Trophoblast cell (in vitro differentiated cells and primary cell): ENCODE measurements at regions not wholly inside any gene's neighbourhood (a gene's known extent, or its start where the extent isn't known, plus 50 kb on each side); places are given as distances from the start of the nearest gene placed in this dataset.

Experiments used
- DNase-seq, 2 donors: peaks; one replicate each; pipeline ENCODE4 v3.0.0-alpha.2; 2016
- H2AFZ ChIP-seq: 2 replicates; pipeline ENCODE4 v1.6.1; 2013; ENCODE audit warnings: low read length, moderate library complexity, mild to moderate bottlenecking; ENCODE audit not compliant: insufficient read depth, poor library complexity
- H2AK5ac ChIP-seq: 2 replicates; pipeline ENCODE4 v1.6.1; 2013; ENCODE audit warnings: mild to moderate bottlenecking, low read length
- H2BK120ac ChIP-seq: 2 replicates; pipeline ENCODE4 v1.6.1; 2013; ENCODE audit warnings: low read length, mild to moderate bottlenecking, moderate library complexity; ENCODE audit not compliant: insufficient read depth, poor library complexity
- H2BK12ac ChIP-seq: 2 replicates; pipeline ENCODE4 v1.6.1; 2013; ENCODE audit warnings: mild to moderate bottlenecking, low read length, moderate library complexity
- H2BK5ac ChIP-seq: 2 replicates; pipeline ENCODE4 v1.6.1; 2013; ENCODE audit warnings: low read length, low read depth, moderate library complexity, mild to moderate bottlenecking; ENCODE audit not compliant: poor library complexity
- H3K14ac ChIP-seq: 2 replicates; pipeline ENCODE4 v1.6.1; 2013; ENCODE audit warnings: mild to moderate bottlenecking, low read length
- H3K18ac ChIP-seq: 2 replicates; pipeline ENCODE4 v1.6.1; 2013; ENCODE audit warnings: mild to moderate bottlenecking, low read length
- H3K23ac ChIP-seq: 2 replicates; pipeline ENCODE4 v1.6.1; 2013; ENCODE audit warnings: low read length
- H3K27ac ChIP-seq: 2 replicates; pipeline ENCODE4 v1.5.1; 2013; ENCODE audit warnings: low read depth, mild to moderate bottlenecking, inconsistent platforms, low read length, moderate library complexity
- H3K27me3 ChIP-seq: 2 replicates; pipeline ENCODE4 v1.6.1; 2013; ENCODE audit warnings: inconsistent platforms, mild to moderate bottlenecking, low read length, moderate library complexity; ENCODE audit not compliant: insufficient read depth
- H3K36me3 ChIP-seq, 2 experiments: 1 replicate in 1 of 2; 2 replicates in 1 of 2; pipeline ENCODE4 v1.6.1; 2013; ENCODE audit warnings: low read length in 2 of 2, mild to moderate bottlenecking in 2 of 2, moderate library complexity in 1 of 2; ENCODE audit not compliant: insufficient read depth in 2 of 2, control insufficient read depth in 1 of 2
- H3K4ac ChIP-seq: 2 replicates; pipeline ENCODE4 v1.6.1; 2013; ENCODE audit warnings: low read depth, mild to moderate bottlenecking, low read length, moderate library complexity
- H3K4me1 ChIP-seq, 2 experiments: 1 replicate in 1 of 2; 2 replicates in 1 of 2; pipeline ENCODE4 v1.6.1; 2013; ENCODE audit warnings: low read length in 2 of 2, mild to moderate bottlenecking in 2 of 2, moderate library complexity in 1 of 2; ENCODE audit not compliant: insufficient read depth in 2 of 2, control insufficient read depth in 1 of 2
- H3K4me2 ChIP-seq: 2 replicates; pipeline ENCODE4 v1.6.1; 2013; ENCODE audit warnings: inconsistent platforms, mild to moderate bottlenecking, low read length, moderate library complexity
- H3K4me3 ChIP-seq: 2 replicates; pipeline ENCODE4 v1.5.1; 2013; ENCODE audit warnings: mild to moderate bottlenecking, low read depth, low read length, inconsistent platforms
- H3K79me1 ChIP-seq: one replicate; pipeline ENCODE4 v1.6.1; 2013; ENCODE audit warnings: low read length
- H3K79me2 ChIP-seq: 2 replicates; pipeline ENCODE4 v1.6.1; 2013; ENCODE audit warnings: low read length, mild to moderate bottlenecking; ENCODE audit not compliant: control insufficient read depth, insufficient read depth, poor library complexity
- H3K9ac ChIP-seq: 2 replicates; pipeline ENCODE4 v1.6.1; 2013; ENCODE audit warnings: mild to moderate bottlenecking, low read length
- H3K9me3 ChIP-seq: 2 replicates; pipeline ENCODE4 v1.6.1; 2013; ENCODE audit warnings: low read depth, mild to moderate bottlenecking, control low read depth, inconsistent platforms, low read length; ENCODE audit not compliant: insufficient read depth
- H4K12ac ChIP-seq: 2 replicates; pipeline ENCODE4 v1.6.1; 2013; ENCODE audit warnings: low read depth, mild to moderate bottlenecking, low read length, moderate library complexity
- H4K8ac ChIP-seq: 2 replicates; pipeline ENCODE4 v1.6.1; 2013; ENCODE audit warnings: low read depth, mild to moderate bottlenecking, low read length, moderate library complexity
- H4K91ac ChIP-seq: one replicate; pipeline ENCODE4 v1.6.1; 2013; ENCODE audit warnings: low read depth, mild to moderate bottlenecking, low read length, moderate library complexity
- WGBS: extraction: QIAGEN DNeasy Blood & Tissue Kit; methylation state at CpG from one replicate; pipeline ENCODE4 v1.1.7; 2013; ENCODE audit warnings: missing lambda C conversion rate; ENCODE audit not compliant: insufficient read length, insufficient coverage; ENCODE audit errors: extremely low coverage; 5-methylcytosine and 5-hydroxymethylcytosine counted together

DNA sequence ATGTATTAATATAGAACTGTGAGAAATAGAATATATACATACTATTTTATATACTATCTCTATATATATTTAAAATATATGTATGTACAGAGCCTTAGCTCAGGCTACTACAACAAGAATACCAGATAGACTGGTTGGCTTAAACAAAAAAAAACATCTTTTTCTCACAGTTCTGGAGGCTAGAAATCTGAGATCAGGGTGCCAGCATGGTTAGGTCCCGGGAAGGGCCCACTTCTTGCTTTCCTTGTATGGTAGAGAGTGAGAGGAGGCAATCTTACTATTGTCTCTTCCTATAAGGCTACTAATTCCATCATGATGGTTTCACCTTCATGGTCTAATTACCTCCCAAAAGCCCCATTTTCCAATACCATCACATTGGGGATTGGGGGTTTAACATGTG lies 613.0 kb downstream of the ZNF608 start:
- Histone ChIP-seq H4K91ac (no peak overlapping the region), H4K8ac (no peak overlapping the region), H4K12ac (no peak overlapping the region), H2BK5ac (no peak overlapping the region), H2AFZ (no peak overlapping the region), H2AK5ac (no peak overlapping the region), H3K4me1 (no peaks in the 10 kb centered on the region), H3K4me2 (no peak overlapping the region), H3K4ac (no peak overlapping the region), H3K14ac (no peak overlapping the region), H3K9me3 (peaks cover 3% of the 10 kb centered on the region), H2BK120ac (no peak overlapping the region), H3K79me2 (peaks cover 1% of the 10 kb centered on the region), H3K79me1 (no peaks in the 10 kb centered on the region), H3K36me3 (no peaks in the 10 kb centered on the region), H3K23ac (no peak overlapping the region), H3K9ac (no peak overlapping the region), H2BK12ac (no peak overlapping the region), H3K27ac (no peak overlapping the region), H3K4me3 (no peak overlapping the region), H3K27me3 (no peaks in the 10 kb centered on the region), H3K18ac (no peak overlapping the region)
- peak; percentile 59 to 74 for DNase-seq
- no CpG with 5 or more reads among the region's 1 CpG for WGBS

DNA sequence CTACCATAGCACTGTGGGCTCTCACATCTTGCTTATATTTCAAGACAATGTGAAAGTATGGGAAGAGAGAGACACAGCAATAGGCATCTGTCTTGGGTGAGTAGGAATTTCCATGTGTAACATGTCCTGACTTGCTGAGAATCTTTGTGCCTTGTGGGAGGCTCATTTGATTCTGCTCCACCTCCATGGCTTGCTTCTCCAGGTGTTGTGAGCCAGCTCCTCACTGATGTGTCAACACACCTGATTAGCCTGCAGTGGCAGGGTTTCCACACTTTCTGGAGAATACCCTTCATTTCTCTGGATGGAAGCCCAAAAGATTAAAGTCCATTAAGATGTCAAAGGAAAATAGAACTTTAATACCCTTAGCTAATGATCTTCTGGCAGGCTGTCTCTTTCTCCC lies 613.6 kb downstream of the ZNF608 start:
- H4K8ac ChIP-seq = no peak overlapping the region
- no peak overlapping the region for H3K4me3 ChIP-seq
- no peak overlapping the region for H2AFZ ChIP-seq
- H3K79me1 ChIP-seq = no peaks in the 10 kb centered on the region
- no peak overlapping the region for H3K4ac ChIP-seq
- H3K27me3 ChIP-seq = no peaks in the 10 kb centered on the region
- H4K91ac ChIP-seq = peak overlapping the region; percentile 28
- no peak overlapping the region for H2BK12ac ChIP-seq
- H3K4me1 ChIP-seq = no peaks in the 10 kb centered on the region
- no peak overlapping the region for H4K12ac ChIP-seq
- peaks cover 3% of the 10 kb centered on the region for H3K9me3 ChIP-seq
- H3K27ac ChIP-seq = no peak overlapping the region
- H3K23ac ChIP-seq = no peak overlapping the region
- no peaks in the 10 kb centered on the region for H3K36me3 ChIP-seq
- no peak overlapping the region for H3K14ac ChIP-seq
- DNase-seq = peak; percentile 27 to 58
- no peak overlapping the region for H3K4me2 ChIP-seq
- H2AK5ac ChIP-seq = no peak overlapping the region
- H3K79me2 ChIP-seq = peaks cover 1% of the 10 kb centered on the region
- H3K18ac ChIP-seq = no peak overlapping the region
- H2BK5ac ChIP-seq = no peak overlapping the region
- H2BK120ac ChIP-seq = no peak overlapping the region
- no peak overlapping the region for H3K9ac ChIP-seq

DNA sequence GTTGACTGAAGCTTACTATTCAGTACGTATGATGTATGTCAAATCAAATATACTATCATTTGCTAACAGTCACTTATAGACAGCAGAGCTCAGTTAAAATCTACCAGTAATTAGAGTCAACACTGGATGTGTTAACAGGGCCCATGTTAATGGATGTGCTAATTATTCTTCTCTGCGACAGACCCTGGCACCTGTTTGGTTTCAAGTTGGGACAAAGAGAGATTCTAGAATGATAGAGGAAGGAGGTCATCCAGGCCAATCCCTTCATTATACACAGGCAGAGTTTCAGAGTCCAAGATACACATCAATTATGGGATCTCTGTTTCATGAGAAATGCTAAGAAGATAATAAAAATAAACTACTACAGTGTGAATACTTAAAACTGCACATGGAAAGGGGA lies 615.0 kb downstream of the ZNF608 start:
- WGBS = no CpG with 5 or more reads among the region's 2 CpGs
- Histone ChIP-seq H3K4me1 (no peaks in the 10 kb centered on the region), H4K91ac (no peak overlapping the region), H3K27me3 (no peaks in the 10 kb centered on the region), H3K36me3 (no peaks in the 10 kb centered on the region), H3K4me2 (no peak overlapping the region), H4K8ac (no peak overlapping the region), H3K27ac (no peak overlapping the region), H2BK120ac (no peak overlapping the region), H3K9me3 (peaks cover 3% of the 10 kb centered on the region), H3K4me3 (no peak overlapping the region), H4K12ac (no peak overlapping the region), H2AFZ (no peak overlapping the region), H3K18ac (no peak overlapping the region), H3K79me1 (no peaks in the 10 kb centered on the region), H2BK12ac (no peak overlapping the region), H3K14ac (no peak overlapping the region), H3K4ac (no peak overlapping the region), H2BK5ac (no peak overlapping the region), H3K79me2 (peaks cover 1% of the 10 kb centered on the region), H3K9ac (no peak overlapping the region), H3K23ac (no peak overlapping the region), H2AK5ac (no peak overlapping the region)
- no peak for DNase-seq

DNA sequence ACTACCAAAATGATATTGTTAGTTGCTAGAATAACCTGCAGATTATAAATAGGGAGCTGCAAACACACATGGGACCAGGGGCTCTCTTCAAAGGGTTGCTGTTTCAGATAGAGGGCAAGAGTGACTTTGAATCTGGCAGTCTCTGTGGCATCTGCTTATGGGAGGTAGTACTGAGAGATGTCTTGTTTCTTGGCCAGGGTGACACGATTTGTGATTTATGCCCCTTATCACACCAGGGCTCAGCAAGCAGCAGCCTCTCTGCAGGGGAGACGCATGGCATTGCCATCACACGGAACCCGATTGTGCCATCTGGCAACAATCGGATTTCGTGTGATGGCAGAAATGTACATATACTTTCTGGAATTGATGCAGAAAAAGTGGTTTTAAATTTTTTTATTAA lies 615.6 kb downstream of the ZNF608 start:
- Histone ChIP-seq H3K4ac (no peak overlapping the region), H3K4me1 (no peaks in the 10 kb centered on the region), H3K36me3 (no peaks in the 10 kb centered on the region), H3K4me3 (no peak overlapping the region), H4K12ac (no peak overlapping the region), H3K9me3 (peaks cover under 1% of the 10 kb centered on the region), H3K4me2 (no peak overlapping the region), H3K23ac (no peak overlapping the region), H4K8ac (no peak overlapping the region), H3K18ac (no peak overlapping the region), H3K79me1 (no peaks in the 10 kb centered on the region), H2AFZ (no peak overlapping the region), H2BK120ac (no peak overlapping the region), H3K27me3 (no peaks in the 10 kb centered on the region), H2BK12ac (no peak overlapping the region), H2BK5ac (no peak overlapping the region), H3K79me2 (peaks cover 1% of the 10 kb centered on the region), H4K91ac (no peak overlapping the region), H3K27ac (no peak overlapping the region), H3K14ac (no peak overlapping the region), H2AK5ac (no peak overlapping the region), H3K9ac (no peak overlapping the region)
- DNase-seq = no peak
- WGBS = no CpG with 5 or more reads among the region's 6 CpGs
